ENCODE measurements at regions not wholly inside any gene's neighbourhood (a gene's known extent, or its start where the extent isn't known, plus 50 kb on each side); places are given as distances from the start of the nearest gene placed in this dataset.

DNA sequence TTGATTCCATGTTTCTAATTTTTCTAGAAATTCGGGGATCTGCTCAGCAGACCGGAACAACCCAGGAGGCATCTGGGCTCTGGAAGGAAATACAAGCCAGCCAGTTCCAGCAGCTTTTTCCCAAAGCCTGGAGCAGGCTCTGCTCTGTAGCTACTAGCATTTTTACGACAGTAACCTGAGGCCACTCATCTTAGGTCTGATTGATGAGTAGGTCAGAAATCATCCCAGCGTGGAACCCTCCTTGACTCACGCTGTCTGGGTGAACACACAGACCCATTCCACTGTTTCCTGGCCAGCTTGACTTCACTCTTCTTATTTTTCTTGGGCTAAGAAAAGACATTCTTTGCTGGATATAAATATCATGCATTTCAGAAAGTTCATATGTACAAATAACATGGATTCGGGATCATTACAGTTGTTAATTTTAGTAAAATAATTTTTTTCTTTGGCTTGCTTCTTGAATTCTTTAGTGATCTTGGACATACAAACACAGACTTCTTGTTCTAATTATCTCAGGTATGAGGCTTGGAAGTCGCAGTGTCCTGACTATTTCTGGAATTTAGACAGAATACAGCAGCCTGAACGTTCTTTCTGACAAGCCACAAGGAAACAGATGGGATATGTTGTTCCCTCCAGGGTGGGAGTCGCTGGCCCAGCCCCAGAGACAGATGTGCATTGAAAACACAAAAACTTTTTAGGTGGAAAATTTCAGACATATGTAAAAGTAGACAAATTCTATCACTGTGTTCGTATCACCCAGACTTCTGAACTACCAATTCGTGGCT is 54.6 kb upstream of the PITRM1 start:
- H3K9me3 Mint-ChIP-seq (ENCODE audit: insufficient read depth), result no peaks in the 10 kb centered on the region
- Histone ChIP-seq H3K4me3 (ENCODE audit: control extremely low read depth in 1 of 5, extremely low read depth in 1 of 5, insufficient read depth in 1 of 5, low read depth in 2 of 5, low read length in 4 of 5) (no peak overlapping the region), H3K4me2 (replicated peaks; ENCODE audit: low read depth, low read length, poor library complexity, severe bottlenecking) (no peak overlapping the region), H3K79me2 (ENCODE audit: control insufficient read depth, insufficient read depth, low read length) (no peaks in the 10 kb centered on the region), H2AFZ (ENCODE audit: insufficient read depth, low read depth, low read length, poor library complexity, severe bottlenecking) (no peak overlapping the region), H3K36me3 (replicated peaks in 1 of 2; ENCODE audit: control extremely low read depth in 1 of 2, control insufficient read depth in 1 of 2, extremely low read depth in 1 of 2, insufficient read depth in 2 of 2, low read length in 1 of 2) (no peaks in the 10 kb centered on the region), H4K20me1 (ENCODE audit: control insufficient read depth, insufficient read depth, low read length, poor library complexity, severe bottlenecking) (no peaks in the 10 kb centered on the region), H3K9me3 (ENCODE audit: control extremely low read depth in 1 of 3, control insufficient read depth in 2 of 3, insufficient read depth in 1 of 3, low read length in 2 of 3) (no peaks in the 10 kb centered on the region), H3K27ac (ENCODE audit: low read length in 2 of 2) (no peak overlapping the region), H3K27me3 (replicated peaks in 1 of 4; ENCODE audit: control extremely low read depth in 1 of 4, control insufficient read depth in 3 of 4, insufficient read depth in 4 of 4, low read length in 3 of 4) (peaks cover 0 to 11% (median 0%) of the 10 kb centered on the region in 4 experiments), H3K4me1 (ENCODE audit: control insufficient read depth in 2 of 2, insufficient read depth in 2 of 2, low read length in 2 of 2) (no peaks in the 10 kb centered on the region), H3K9ac (ENCODE audit: low read length) (no peak overlapping the region)
- CTCF ChIA-PET, result no interaction called here
- no peak overlapping the region for H3K27ac Mint-ChIP-seq
- no peak overlapping the region for H3K4me3 Mint-ChIP-seq
- ATAC-seq (ENCODE audit: low read depth) (no peak), DNase-seq (no peak)
- peaks cover 2% of the 10 kb centered on the region for H3K4me1 Mint-ChIP-seq
- intact Hi-C loops (cut with micrococcal nuclease), result no loop called here
- POLR2A ChIA-PET, result interaction anchor here (0.5 kb wide), 1 partner anchor 70 kb away, joined by 3 read pairs; no protein-coding TSS in a partner anchor
- H3K27me3 Mint-ChIP-seq, result peaks cover 3% of the 10 kb centered on the region
- TF ChIP-seq CTCF (IDR thresholded peaks at IDR 0.05) (no peak), EZH2 (IDR thresholded peaks at IDR 0.05; ENCODE audit: borderline replicate concordance, insufficient read depth, low read depth, low read length, poor library complexity, severe bottlenecking) (no peak)
- WGBS (ENCODE audit: insufficient coverage), result 53% methylated on average over 4 of the region's 11 CpGs

DNA sequence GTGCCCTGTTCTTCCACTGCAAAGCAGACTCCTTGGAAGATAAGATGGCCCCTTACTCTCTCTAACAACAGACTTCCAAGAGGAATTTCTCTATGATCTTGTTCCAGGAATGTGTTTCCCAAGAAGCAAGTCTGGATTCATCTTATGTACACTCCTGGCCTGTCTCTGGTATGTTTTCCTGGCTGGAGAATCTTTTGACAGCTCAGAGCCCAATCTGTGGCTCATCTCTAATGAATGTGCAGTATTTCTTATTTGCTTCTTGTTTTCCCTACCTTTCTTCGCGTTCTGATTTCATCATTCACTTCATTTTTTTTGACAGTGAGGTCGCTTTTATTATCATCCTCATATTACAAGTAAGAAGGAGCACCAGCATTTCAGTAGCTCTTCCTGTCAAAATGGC is 53.0 kb upstream of the PITRM1 start:
- no peak overlapping the region for H3K27ac ChIP-seq (ENCODE audit: low read length in 2 of 2)
- WGBS (ENCODE audit: insufficient coverage), result no CpG with 5 or more reads among the region's 3 CpGs
- no peaks in the 10 kb centered on the region for H4K20me1 ChIP-seq (ENCODE audit: control insufficient read depth, insufficient read depth, low read length, poor library complexity, severe bottlenecking)
- no peaks in the 10 kb centered on the region for H3K9me3 ChIP-seq (ENCODE audit: control extremely low read depth in 1 of 3, control insufficient read depth in 2 of 3, insufficient read depth in 1 of 3, low read length in 2 of 3)
- no peak for DNase-seq
- ChIA-PET CTCF (no interaction called here), POLR2A (no interaction called here)
- H3K27me3 ChIP-seq (replicated peaks in 1 of 4; ENCODE audit: control extremely low read depth in 1 of 4, control insufficient read depth in 3 of 4, insufficient read depth in 4 of 4, low read length in 3 of 4), result peaks cover 0 to 14% (median 0%) of the 10 kb centered on the region in 4 experiments
- H3K9me3 Mint-ChIP-seq (ENCODE audit: insufficient read depth), result no peaks in the 10 kb centered on the region
- H3K27me3 Mint-ChIP-seq, result peaks cover 4% of the 10 kb centered on the region
- no peak for TF ChIP-seq CTCF (IDR thresholded peaks at IDR 0.05)
- no peak for TF ChIP-seq EZH2 (IDR thresholded peaks at IDR 0.05; ENCODE audit: borderline replicate concordance, insufficient read depth, low read depth, low read length, poor library complexity, severe bottlenecking)
- H3K4me1 ChIP-seq (ENCODE audit: control insufficient read depth in 2 of 2, insufficient read depth in 2 of 2, low read length in 2 of 2), result no peaks in the 10 kb centered on the region
- H3K27ac Mint-ChIP-seq, result no peak overlapping the region
- H3K4me3 ChIP-seq (ENCODE audit: control extremely low read depth in 1 of 5, extremely low read depth in 1 of 5, insufficient read depth in 1 of 5, low read depth in 2 of 5, low read length in 4 of 5), result no peak overlapping the region
- H3K36me3 ChIP-seq (replicated peaks in 1 of 2; ENCODE audit: control extremely low read depth in 1 of 2, control insufficient read depth in 1 of 2, extremely low read depth in 1 of 2, insufficient read depth in 2 of 2, low read length in 1 of 2), result no peaks in the 10 kb centered on the region
- intact Hi-C loops (cut with micrococcal nuclease), result no loop called here
- no peak overlapping the region for H3K9ac ChIP-seq (ENCODE audit: low read length)
- no peak for ATAC-seq (ENCODE audit: low read depth)
- H3K4me2 ChIP-seq (replicated peaks; ENCODE audit: low read depth, low read length, poor library complexity, severe bottlenecking), result no peak overlapping the region
- no peak overlapping the region for H3K4me3 Mint-ChIP-seq
- no peaks in the 10 kb centered on the region for H3K79me2 ChIP-seq (ENCODE audit: control insufficient read depth, insufficient read depth, low read length)
- H2AFZ ChIP-seq (ENCODE audit: insufficient read depth, low read depth, low read length, poor library complexity, severe bottlenecking), result no peak overlapping the region
- peaks cover 2% of the 10 kb centered on the region for H3K4me1 Mint-ChIP-seq

Data from B cell (primary cell).